ENCODE measurements at regions not wholly inside any gene's neighbourhood (a gene's known extent, or its start where the extent isn't known, plus 50 kb on each side); places are given as distances from the start of the nearest gene placed in this dataset.

GRCh38 chr15:93848490-93848889 lies 382.9 kb upstream of the MCTP2 start:
- no peak for TF ChIP-seq CTCF (IDR thresholded peaks at IDR 0.05; ENCODE audit: low read depth, low read length)
- no peak for DNase-seq (ENCODE audit: extremely low read depth, low read depth)

- TF ChIP-seq CTCF (IDR thresholded peaks at IDR 0.05; ENCODE audit: low read depth, low read length) = no peak
- DNase-seq (ENCODE audit: extremely low read depth, low read depth) = no peak
Observed at GRCh38 chr15:93848076-93848475, 383.3 kb upstream of the MCTP2 start.

- no peak for DNase-seq (ENCODE audit: extremely low read depth, low read depth)
- TF ChIP-seq CTCF (IDR thresholded peaks at IDR 0.05; ENCODE audit: low read depth, low read length) = no peak
Observed at GRCh38 chr15:93846148-93846547, 385.2 kb upstream of the MCTP2 start.

GRCh38 chr15:93837450-93837849 lies 393.9 kb upstream of the MCTP2 start:
- DNase-seq (ENCODE audit: extremely low read depth, low read depth) = no peak
- no peak for TF ChIP-seq CTCF (IDR thresholded peaks at IDR 0.05; ENCODE audit: low read depth, low read length)

GRCh38 chr15:93835344-93835743 lies 396.0 kb upstream of the MCTP2 start:
- no peak for DNase-seq (ENCODE audit: extremely low read depth, low read depth)
- no peak for TF ChIP-seq CTCF (IDR thresholded peaks at IDR 0.05; ENCODE audit: low read depth, low read length)

- TF ChIP-seq CTCF (IDR thresholded peaks at IDR 0.05; ENCODE audit: low read depth, low read length) = no peak
- DNase-seq (ENCODE audit: extremely low read depth, low read depth) = no peak
Observed at GRCh38 chr15:93831641-93832040, 399.7 kb upstream of the MCTP2 start.

- TF ChIP-seq CTCF (IDR thresholded peaks at IDR 0.05; ENCODE audit: low read depth, low read length) = no peak
- no peak for DNase-seq (ENCODE audit: extremely low read depth, low read depth)
Observed at GRCh38 chr15:93830221-93831080, 400.9 kb upstream of the MCTP2 start.

Measured in AG09319 (cell line).